CD14-positive monocyte (primary cell): ENCODE measurements at regions not wholly inside any gene's neighbourhood (a gene's known extent, or its start where the extent isn't known, plus 50 kb on each side); places are given as distances from the start of the nearest gene placed in this dataset.

Source experiments
- DNase-seq, 3 donors: peaks; one replicate each; pipeline ENCODE4 v3.0.0-alpha.2; 2011 to 2022
- H2AFZ ChIP-seq: 2 replicates; pipeline ENCODE4 v1.6.0; 2012; ENCODE audit warnings: mild to moderate bottlenecking, low read depth, low read length, inconsistent platforms; ENCODE audit not compliant: insufficient read depth, poor library complexity, severe bottlenecking
- H3K27ac ChIP-seq, 2 donors: 1 replicate in 1 of 2; 2 replicates in 1 of 2; pipeline ENCODE4 v1.5.1; 2012 to 2013; ENCODE audit warnings: low read length in 2 of 2, control low read depth in 1 of 2, inconsistent platforms in 1 of 2, low read depth in 1 of 2, mild to moderate bottlenecking in 1 of 2
- H3K27me3 ChIP-seq, 2 donors: one replicate each; pipeline versions ENCODE4 v1.6.0 to v1.6.1; 2011 to 2013; ENCODE audit warnings: low read length in 2 of 2; ENCODE audit not compliant: control insufficient read depth in 2 of 2, insufficient read depth in 2 of 2
- H3K36me3 ChIP-seq, 2 donors: replicated peaks in 1 of 2; 1 replicate in 1 of 2; 2 replicates in 1 of 2; pipeline versions ENCODE4 v1.5.1 to v1.6.1; 2012 to 2013; ENCODE audit warnings: low read length in 2 of 2, control low read depth in 1 of 2, inconsistent platforms in 1 of 2, mild to moderate bottlenecking in 1 of 2; ENCODE audit not compliant: insufficient read depth in 2 of 2, control insufficient read depth in 1 of 2
- H3K4me1 ChIP-seq, 2 donors: 1 replicate in 1 of 2; 2 replicates in 1 of 2; pipeline versions ENCODE4 v1.5.1 to v1.6.1; 2012 to 2013; ENCODE audit warnings: low read length in 2 of 2, control low read depth in 1 of 2, inconsistent platforms in 1 of 2, mild to moderate bottlenecking in 1 of 2, moderate library complexity in 1 of 2; ENCODE audit not compliant: insufficient read depth in 2 of 2, control insufficient read depth in 1 of 2
- H3K4me2 ChIP-seq: replicated peaks from 2 replicates; pipeline ENCODE3; 2012; ENCODE audit warnings: low read length, moderate library complexity, mild to moderate bottlenecking; ENCODE audit not compliant: poor library complexity, severe bottlenecking; ENCODE audit errors: extremely low read depth
- H3K4me3 ChIP-seq, 3 experiments: fragments of 200-600 bp in 1 of 3; sonication (generic) in 1 of 3; replicated peaks in 1 of 3; 1 replicate in 2 of 3; 2 replicates in 1 of 3; pipeline ENCODE4 v1.5.1; 2011 to 2013; ENCODE audit warnings: low read length in 3 of 3, mild to moderate bottlenecking in 3 of 3, control low read depth in 2 of 3, low read depth in 2 of 3, inconsistent platforms in 1 of 3, moderate library complexity in 1 of 3
- H3K79me2 ChIP-seq: 2 replicates; pipeline ENCODE4 v1.6.0; 2012; ENCODE audit warnings: mild to moderate bottlenecking, control low read depth, inconsistent platforms, low read length, moderate library complexity; ENCODE audit not compliant: insufficient read depth
- H3K9ac ChIP-seq: 2 replicates; pipeline ENCODE4 v1.6.0; 2017; ENCODE audit warnings: low read length, mild to moderate bottlenecking; ENCODE audit not compliant: insufficient read depth, poor library complexity, severe bottlenecking
- H3K9me3 ChIP-seq, 2 donors: replicated peaks in 1 of 2; 1 replicate in 1 of 2; 2 replicates in 1 of 2; pipeline versions ENCODE4 v1.5.1 to v1.6.1; 2012 to 2013; ENCODE audit warnings: low read length in 2 of 2, control low read depth in 1 of 2; ENCODE audit not compliant: control insufficient read depth in 1 of 2, insufficient read depth in 1 of 2
- H4K20me1 ChIP-seq: 2 replicates; pipeline ENCODE4 v1.6.0; 2012; ENCODE audit warnings: mild to moderate bottlenecking, low read length, control low read depth, moderate library complexity; ENCODE audit not compliant: insufficient read depth
- H3K27ac Mint-ChIP-seq, 7 donors: one replicate each; pipeline ENCODE4 v1.8.0; 2020; ENCODE audit warnings: mild to moderate bottlenecking in 7 of 7, mixed read lengths in 7 of 7, moderate library complexity in 6 of 7, inconsistent platforms in 2 of 7
- H3K27me3 Mint-ChIP-seq, 3 donors: one replicate each; pipeline ENCODE4 v1.8.0; 2021 to 2022; ENCODE audit warnings: low read depth in 3 of 3, mild to moderate bottlenecking in 3 of 3, mixed read lengths in 3 of 3, moderate library complexity in 3 of 3, inconsistent platforms in 1 of 3
- H3K36me3 Mint-ChIP-seq, 2 donors: one replicate each; pipeline ENCODE4 v1.8.0; 2020; ENCODE audit warnings: mixed read lengths in 2 of 2, inconsistent platforms in 1 of 2, mild to moderate bottlenecking in 1 of 2
- H3K4me1 Mint-ChIP-seq: one replicate; pipeline ENCODE4 v1.8.0; 2020; ENCODE audit warnings: mild to moderate bottlenecking, mixed read lengths
- H3K4me3 Mint-ChIP-seq, 2 donors: one replicate each; pipeline ENCODE4 v1.8.0; 2020; ENCODE audit warnings: mild to moderate bottlenecking in 2 of 2, mixed read lengths in 2 of 2, moderate library complexity in 1 of 2
- H3K9me3 Mint-ChIP-seq, 7 donors: one replicate each; pipeline ENCODE4 v1.8.0; 2020 to 2022; ENCODE audit warnings: mixed read lengths in 7 of 7, mild to moderate bottlenecking in 6 of 7, moderate library complexity in 6 of 7, inconsistent platforms in 2 of 7
- WGBS: methylation state at CpG from one replicate; pipeline ENCODE4 v1.1.5; 2013; ENCODE audit warnings: missing lambda C conversion rate; ENCODE audit not compliant: insufficient coverage; 5-methylcytosine and 5-hydroxymethylcytosine counted together
- intact Hi-C, 2 donors: fragments of 100-400 bp; cut with micrococcal nuclease; formaldehyde crosslinking; loops; one replicate each; pipeline versions ENCODE4 v1.15.0 to v1.15.1; 2023
- TF ChIP-seq, protein P1 (sequence below): fragments of 200-600 bp; IDR thresholded peaks from one replicate; pipeline ENCODE4 v1.8.0; 2022; ENCODE audit warnings: antibody characterized with exemption, mild to moderate bottlenecking

DNA sequence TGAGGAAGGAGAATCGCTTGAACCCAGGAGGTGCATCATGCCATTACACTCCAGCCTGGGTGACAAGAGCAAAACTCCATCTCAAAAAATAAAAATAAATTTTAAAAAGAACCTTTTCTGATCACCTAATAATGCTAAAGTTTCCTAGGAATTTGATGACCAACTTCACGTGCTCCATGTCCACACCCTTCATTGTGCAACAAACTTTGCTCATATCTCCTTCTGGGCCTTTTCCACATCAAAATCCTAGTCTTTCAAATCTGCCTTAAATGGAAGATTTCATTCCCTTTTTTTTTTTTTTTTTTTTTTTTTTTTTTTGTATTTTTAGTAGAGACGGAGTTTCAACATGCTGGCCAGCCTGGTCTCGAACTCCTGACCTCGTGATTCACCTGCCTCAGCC lies 112.5 kb upstream of the LOC128125822 start:
- Histone ChIP-seq H2AFZ (no peak overlapping the region), H3K79me2 (no peaks in the 10 kb centered on the region), H3K4me2 (no peak overlapping the region), H3K27ac (no peak overlapping the region), H3K36me3 (no peaks in the 10 kb centered on the region), H4K20me1 (no peaks in the 10 kb centered on the region), H3K9ac (no peak overlapping the region), H3K9me3 (no peaks in the 10 kb centered on the region), H3K4me1 (no peaks in the 10 kb centered on the region), H3K4me3 (no peak overlapping the region), H3K27me3 (no peaks in the 10 kb centered on the region)
- H3K4me1 Mint-ChIP-seq, result no peaks in the 10 kb centered on the region
- no peak overlapping the region for H3K27ac Mint-ChIP-seq
- H3K36me3 Mint-ChIP-seq, result no peaks in the 10 kb centered on the region
- 89% methylated on average over 4 of the region's 5 CpGs for WGBS
- TF ChIP-seq, protein P1, sequence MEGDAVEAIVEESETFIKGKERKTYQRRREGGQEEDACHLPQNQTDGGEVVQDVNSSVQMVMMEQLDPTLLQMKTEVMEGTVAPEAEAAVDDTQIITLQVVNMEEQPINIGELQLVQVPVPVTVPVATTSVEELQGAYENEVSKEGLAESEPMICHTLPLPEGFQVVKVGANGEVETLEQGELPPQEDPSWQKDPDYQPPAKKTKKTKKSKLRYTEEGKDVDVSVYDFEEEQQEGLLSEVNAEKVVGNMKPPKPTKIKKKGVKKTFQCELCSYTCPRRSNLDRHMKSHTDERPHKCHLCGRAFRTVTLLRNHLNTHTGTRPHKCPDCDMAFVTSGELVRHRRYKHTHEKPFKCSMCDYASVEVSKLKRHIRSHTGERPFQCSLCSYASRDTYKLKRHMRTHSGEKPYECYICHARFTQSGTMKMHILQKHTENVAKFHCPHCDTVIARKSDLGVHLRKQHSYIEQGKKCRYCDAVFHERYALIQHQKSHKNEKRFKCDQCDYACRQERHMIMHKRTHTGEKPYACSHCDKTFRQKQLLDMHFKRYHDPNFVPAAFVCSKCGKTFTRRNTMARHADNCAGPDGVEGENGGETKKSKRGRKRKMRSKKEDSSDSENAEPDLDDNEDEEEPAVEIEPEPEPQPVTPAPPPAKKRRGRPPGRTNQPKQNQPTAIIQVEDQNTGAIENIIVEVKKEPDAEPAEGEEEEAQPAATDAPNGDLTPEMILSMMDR, result no peak
- no peak overlapping the region for H3K4me3 Mint-ChIP-seq
- peaks cover 0 to 2% (median 0%) of the 10 kb centered on the region in 3 donors for H3K27me3 Mint-ChIP-seq
- DNase-seq, result no peak
- intact Hi-C loops, result no loop called here
- H3K9me3 Mint-ChIP-seq, result peaks cover 0 to 9% (median 0%) of the 10 kb centered on the region in 7 donors

DNA sequence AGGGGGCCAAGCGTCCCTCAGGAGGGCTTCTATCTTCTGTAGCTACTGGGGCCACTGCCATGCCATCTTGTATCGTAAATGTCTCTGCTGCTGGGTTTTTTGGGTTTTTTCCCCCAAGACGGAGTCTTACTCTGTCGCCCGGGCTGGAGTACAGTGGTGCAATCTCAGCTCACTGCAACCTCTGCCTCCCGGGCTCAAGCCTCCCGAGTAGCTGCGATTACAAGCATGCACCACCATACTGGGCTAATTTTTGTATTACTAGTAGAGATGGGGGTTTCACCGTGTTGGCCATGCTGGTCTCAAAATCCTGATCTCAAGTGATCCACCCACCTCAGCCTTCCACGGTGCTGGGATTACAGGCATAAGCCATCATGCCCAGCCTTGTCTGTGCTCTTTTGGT lies 111.3 kb upstream of the LOC128125822 start:
- Histone ChIP-seq H3K4me2 (no peak overlapping the region), H3K79me2 (no peaks in the 10 kb centered on the region), H2AFZ (no peak overlapping the region), H3K9ac (no peak overlapping the region), H3K36me3 (no peaks in the 10 kb centered on the region), H3K27me3 (no peaks in the 10 kb centered on the region), H3K4me3 (no peak overlapping the region), H3K27ac (no peak overlapping the region), H3K9me3 (no peaks in the 10 kb centered on the region), H3K4me1 (no peaks in the 10 kb centered on the region), H4K20me1 (no peaks in the 10 kb centered on the region)
- intact Hi-C loops, result no loop called here
- H3K4me1 Mint-ChIP-seq, result no peaks in the 10 kb centered on the region
- 86% methylated on average over 4 of the region's 10 CpGs for WGBS
- no peaks in the 10 kb centered on the region for H3K36me3 Mint-ChIP-seq
- no peak overlapping the region for H3K27ac Mint-ChIP-seq
- no peak overlapping the region for H3K4me3 Mint-ChIP-seq
- peaks cover 0 to 4% (median 0%) of the 10 kb centered on the region in 3 donors for H3K27me3 Mint-ChIP-seq
- DNase-seq, result no peak
- TF ChIP-seq, protein P1, result no peak
- H3K9me3 Mint-ChIP-seq, result peaks cover 0 to 2% (median 0%) of the 10 kb centered on the region in 7 donors
